Activated CD4-positive, CD25-positive, alpha-beta regulatory T cell treated with anti-CD3 and anti-CD28 coated beads, Interleukin-2, amount 50 U/mL, for 72 hours (primary cell): ENCODE measurements at regions not wholly inside any gene's neighbourhood (a gene's known extent, or its start where the extent isn't known, plus 50 kb on each side); places are given as distances from the start of the nearest gene placed in this dataset.

Experiments used
- DNase-seq: peaks from one replicate; pipeline ENCODE4 v3.0.0; 2021

GRCh38 chr1:239696317-239696716, 309.9 kb downstream of the CHRM3 start:
- no peak for DNase-seq

- DNase-seq: no peak
Measured at GRCh38 chr1:239700667-239701066, 314.3 kb downstream of the CHRM3 start.

GRCh38 chr1:239703075-239703474, 316.7 kb downstream of the CHRM3 start:
- DNase-seq: no peak

GRCh38 chr1:239706245-239706892, 320.0 kb downstream of the CHRM3 start:
- no peak for DNase-seq

- no peak for DNase-seq
Measured at GRCh38 chr1:239707615-239708014, 321.2 kb downstream of the CHRM3 start.

GRCh38 chr1:239708622-239709021, 322.3 kb downstream of the CHRM3 start:
- DNase-seq: no peak

- DNase-seq: no peak
Measured at GRCh38 chr1:239711768-239712167, 325.4 kb downstream of the CHRM3 start.

GRCh38 chr1:239717097-239717917, 330.9 kb downstream of the CHRM3 start:
- no peak for DNase-seq

GRCh38 chr1:239717918-239718184, 331.5 kb downstream of the CHRM3 start:
- no peak for DNase-seq

- no peak for DNase-seq
Measured at GRCh38 chr1:239718571-239718970, 332.2 kb downstream of the CHRM3 start.

- DNase-seq: no peak
Measured at GRCh38 chr1:239718997-239719628, 332.7 kb downstream of the CHRM3 start.

- DNase-seq: peak; percentile 31
Measured at GRCh38 chr1:239719642-239720258, 333.4 kb downstream of the CHRM3 start.

- DNase-seq: no peak
Measured at GRCh38 chr1:239722035-239722434, 335.7 kb downstream of the CHRM3 start.

GRCh38 chr1:239723776-239724367, 337.5 kb downstream of the CHRM3 start:
- DNase-seq: no peak

GRCh38 chr1:239725371-239725770, 339.0 kb downstream of the CHRM3 start:
- no peak for DNase-seq

- no peak for DNase-seq
Measured at GRCh38 chr1:239725933-239726332, 339.6 kb downstream of the CHRM3 start.

- no peak for DNase-seq
Measured at GRCh38 chr1:239730378-239730777, 344.0 kb downstream of the CHRM3 start.

- DNase-seq: no peak
Measured at GRCh38 chr1:239731082-239731748, 344.8 kb downstream of the CHRM3 start.

GRCh38 chr1:239732770-239733169, 346.4 kb downstream of the CHRM3 start:
- no peak for DNase-seq

GRCh38 chr1:239733995-239734394, 347.6 kb downstream of the CHRM3 start:
- DNase-seq: no peak

- no peak for DNase-seq
Measured at GRCh38 chr1:239735111-239735510, 348.7 kb downstream of the CHRM3 start.

GRCh38 chr1:239736479-239736878, 350.1 kb downstream of the CHRM3 start:
- DNase-seq: no peak

GRCh38 chr1:239739375-239739774, 352.3 kb upstream of the FMN2 start:
- DNase-seq: no peak
